GM12878 (cell line): ENCODE measurements at regions not wholly inside any gene's neighbourhood (a gene's known extent, or its start where the extent isn't known, plus 50 kb on each side); places are given as distances from the start of the nearest gene placed in this dataset.

Experiments
- CEBPB ChIP-seq, 2 experiments: fragments of 150-350 bp in 1 of 2; IDR thresholded peaks; 2 replicates each; pipeline ENCODE4 v1.6.1; 2012 to 2014; ENCODE audit warnings: low read depth in 2 of 2, low read length in 2 of 2, borderline replicate concordance in 1 of 2, inconsistent platforms in 1 of 2
- EP300 ChIP-seq, 2 experiments: fragments of 150-350 bp in 1 of 2; IDR thresholded peaks; 2 replicates each; pipeline ENCODE4 v1.6.1; 2011 to 2012; ENCODE audit warnings: low read depth in 2 of 2, low read length in 2 of 2, borderline replicate concordance in 1 of 2, improper control_type of control experiment in 1 of 2, inconsistent platforms in 1 of 2; ENCODE audit not compliant: control insufficient read depth in 1 of 2
- FOXM1 ChIP-seq: IDR thresholded peaks from 2 replicates; pipeline ENCODE4 v1.6.1; 2012; ENCODE audit warnings: low read depth, mild to moderate bottlenecking, inconsistent platforms, low read length, moderate library complexity
- IKZF1 ChIP-seq: fragments of 450-650 bp; conservative IDR thresholded peaks from 2 replicates; pipeline ENCODE4 v1.6.1; 2017; ENCODE audit warnings: antibody characterized with exemption, mild to moderate bottlenecking
- JUNB ChIP-seq: IDR thresholded peaks from 2 replicates; pipeline ENCODE4 v1.6.1; 2016; ENCODE audit warnings: antibody characterized with exemption, mild to moderate bottlenecking
- MYC ChIP-seq: IDR thresholded peaks from 2 replicates; pipeline ENCODE4 v1.6.1; 2011; ENCODE audit warnings: mild to moderate bottlenecking, low read length, moderate library complexity, inconsistent platforms; ENCODE audit not compliant: insufficient read depth, insufficient replicate concordance, insufficient read length, severe bottlenecking
- PAX8 ChIP-seq: fragments of 450-650 bp; IDR thresholded peaks from 2 replicates; pipeline ENCODE4 v1.6.1; 2017; ENCODE audit warnings: mild to moderate bottlenecking, moderate library complexity
- POLR2AphosphoS5 ChIP-seq: IDR thresholded peaks from 2 replicates; pipeline ENCODE4 v1.6.1; 2011; ENCODE audit warnings: mild to moderate bottlenecking, low read length, inconsistent platforms
- SIN3A ChIP-seq: IDR thresholded peaks from 2 replicates; pipeline ENCODE4 v1.6.1; 2012; ENCODE audit warnings: low read depth, low read length, improper control_type of control experiment
- TAF1 ChIP-seq: IDR thresholded peaks from 2 replicates; pipeline ENCODE4 v1.6.1; 2011; ENCODE audit warnings: mild to moderate bottlenecking, low read depth, low read length, borderline replicate concordance
- TARDBP ChIP-seq: IDR thresholded peaks from 2 replicates; pipeline ENCODE4 v1.6.1; 2016; ENCODE audit warnings: borderline replicate concordance
- TF ChIP-seq, protein P1 (sequence below), 3 experiments: IDR thresholded peaks in 2 of 3; conservative IDR thresholded peaks in 1 of 3; 2 replicates each; pipeline ENCODE4 v1.5.1; 2011; ENCODE audit warnings: low read depth in 3 of 3, low read length in 3 of 3, mild to moderate bottlenecking in 3 of 3, control low read depth in 2 of 3, moderate library complexity in 2 of 3, inconsistent platforms in 1 of 3, mixed read lengths in 1 of 3; ENCODE audit not compliant: control insufficient read depth in 2 of 3, insufficient read depth in 1 of 3; ENCODE audit errors: extremely low read depth in 1 of 3

DNA sequence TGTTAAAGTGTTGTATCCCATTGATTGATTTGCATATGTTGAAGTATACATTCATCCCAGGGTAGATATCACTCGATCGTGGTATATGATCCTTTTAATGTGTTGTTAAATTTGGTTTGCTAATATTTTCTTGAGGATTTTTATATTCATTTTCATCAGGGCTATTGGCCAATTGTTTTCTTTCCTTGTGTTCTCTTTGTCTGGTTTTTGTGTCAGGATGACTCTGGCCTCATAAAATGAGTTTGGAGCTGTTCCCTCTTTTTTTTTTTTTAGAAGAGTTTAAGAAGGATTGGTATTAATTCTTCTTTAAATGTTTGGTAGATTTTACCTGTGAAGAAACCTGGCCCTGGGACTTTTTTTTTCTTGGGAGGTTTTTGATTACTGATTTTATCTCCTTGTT is 303.5 kb upstream of the RTL1 start:
- no peak for TF ChIP-seq CEBPB (IDR thresholded peaks at IDR 0.05; ENCODE audit: borderline replicate concordance in 1 of 2, low read depth in 2 of 2, low read length in 2 of 2)
- no peak for TF ChIP-seq POLR2AphosphoS5
- TF ChIP-seq TAF1 = no peak
- TF ChIP-seq, protein P1, sequence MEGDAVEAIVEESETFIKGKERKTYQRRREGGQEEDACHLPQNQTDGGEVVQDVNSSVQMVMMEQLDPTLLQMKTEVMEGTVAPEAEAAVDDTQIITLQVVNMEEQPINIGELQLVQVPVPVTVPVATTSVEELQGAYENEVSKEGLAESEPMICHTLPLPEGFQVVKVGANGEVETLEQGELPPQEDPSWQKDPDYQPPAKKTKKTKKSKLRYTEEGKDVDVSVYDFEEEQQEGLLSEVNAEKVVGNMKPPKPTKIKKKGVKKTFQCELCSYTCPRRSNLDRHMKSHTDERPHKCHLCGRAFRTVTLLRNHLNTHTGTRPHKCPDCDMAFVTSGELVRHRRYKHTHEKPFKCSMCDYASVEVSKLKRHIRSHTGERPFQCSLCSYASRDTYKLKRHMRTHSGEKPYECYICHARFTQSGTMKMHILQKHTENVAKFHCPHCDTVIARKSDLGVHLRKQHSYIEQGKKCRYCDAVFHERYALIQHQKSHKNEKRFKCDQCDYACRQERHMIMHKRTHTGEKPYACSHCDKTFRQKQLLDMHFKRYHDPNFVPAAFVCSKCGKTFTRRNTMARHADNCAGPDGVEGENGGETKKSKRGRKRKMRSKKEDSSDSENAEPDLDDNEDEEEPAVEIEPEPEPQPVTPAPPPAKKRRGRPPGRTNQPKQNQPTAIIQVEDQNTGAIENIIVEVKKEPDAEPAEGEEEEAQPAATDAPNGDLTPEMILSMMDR (IDR thresholded peaks at IDR 0.05 in 2 of 3, conservative IDR thresholded peaks at IDR 0.05 in 1 of 3; ENCODE audit: control insufficient read depth in 2 of 3, extremely low read depth in 1 of 3, insufficient read depth in 1 of 3, low read depth in 3 of 3, low read length in 3 of 3) = no peak
- no peak for TF ChIP-seq JUNB
- TF ChIP-seq IKZF1 = no peak
- no peak for TF ChIP-seq EP300 (IDR thresholded peaks at IDR 0.05; ENCODE audit: borderline replicate concordance in 1 of 2, control insufficient read depth in 1 of 2, low read depth in 2 of 2, low read length in 2 of 2)
- no peak for TF ChIP-seq MYC
- TF ChIP-seq PAX8 = no peak
- no peak for TF ChIP-seq TARDBP
- TF ChIP-seq FOXM1 = no peak
- no peak for TF ChIP-seq SIN3A
